ENCODE measurements at regions not wholly inside any gene's neighbourhood (a gene's known extent, or its start where the extent isn't known, plus 50 kb on each side); places are given as distances from the start of the nearest gene placed in this dataset.

GRCh38 chr10:28862219-28862618, 184.9 kb downstream of the BAMBI start:
- TF ChIP-seq CTCF (IDR thresholded peaks at IDR 0.05; ENCODE audit: borderline replicate concordance, control extremely low read depth, extremely low read depth, insufficient read depth, missing control alignments): no peak
- in situ Hi-C loops (cut with MboI; ENCODE audit: low sequenced_read_pairs, unreplicated experiment): no loop called here

GRCh38 chr10:28869606-28870201, 192.4 kb downstream of the BAMBI start:
- DNase-seq (ENCODE audit: low spot score): no peak
- in situ Hi-C loops (cut with MboI; ENCODE audit: low sequenced_read_pairs, unreplicated experiment): no loop called here
- no peak for TF ChIP-seq CTCF (IDR thresholded peaks at IDR 0.05; ENCODE audit: borderline replicate concordance, control extremely low read depth, extremely low read depth, insufficient read depth, missing control alignments)

More at GRCh38 chr10:28862219-28862618, 184.9 kb downstream of the BAMBI start:
- DNase-seq (ENCODE audit: low spot score): no peak

GRCh38 chr10:28871665-28872064, 194.3 kb downstream of the BAMBI start:
- in situ Hi-C loops (cut with MboI; ENCODE audit: low sequenced_read_pairs, unreplicated experiment): no loop called here
- no peak for TF ChIP-seq CTCF (IDR thresholded peaks at IDR 0.05; ENCODE audit: borderline replicate concordance, control extremely low read depth, extremely low read depth, insufficient read depth, missing control alignments)
- no peak for DNase-seq (ENCODE audit: low spot score)

- in situ Hi-C loops (cut with MboI; ENCODE audit: low sequenced_read_pairs, unreplicated experiment): no loop called here
- no peak for DNase-seq (ENCODE audit: low spot score)
- no peak for TF ChIP-seq CTCF (IDR thresholded peaks at IDR 0.05; ENCODE audit: borderline replicate concordance, control extremely low read depth, extremely low read depth, insufficient read depth, missing control alignments)
Observed at GRCh38 chr10:28872587-28873165, 195.4 kb downstream of the BAMBI start.

- TF ChIP-seq CTCF (IDR thresholded peaks at IDR 0.05; ENCODE audit: borderline replicate concordance, control extremely low read depth, extremely low read depth, insufficient read depth, missing control alignments): no peak
- no peak for DNase-seq (ENCODE audit: low spot score)
- in situ Hi-C loops (cut with MboI; ENCODE audit: low sequenced_read_pairs, unreplicated experiment): no loop called here
Observed at GRCh38 chr10:28873540-28873939, 196.2 kb downstream of the BAMBI start.

- in situ Hi-C loops (cut with MboI; ENCODE audit: low sequenced_read_pairs, unreplicated experiment): no loop called here
- TF ChIP-seq CTCF (IDR thresholded peaks at IDR 0.05; ENCODE audit: borderline replicate concordance, control extremely low read depth, extremely low read depth, insufficient read depth, missing control alignments): no peak
- DNase-seq (ENCODE audit: low spot score): no peak
Observed at GRCh38 chr10:28874210-28874609, 196.9 kb downstream of the BAMBI start.
